Liver (tissue), 8 donors: ENCODE measurements at regions not wholly inside any gene's neighbourhood (a gene's known extent, or its start where the extent isn't known, plus 50 kb on each side); places are given as distances from the start of the nearest gene placed in this dataset.

Experiments
- DNase-seq: peaks from one replicate; pipeline ENCODE4 v3.0.0-alpha.2; 2017; ENCODE audit warnings: low spot score
- H3K27ac ChIP-seq, 2 donors: one replicate each; pipeline ENCODE4 v1.7.0; 2013; ENCODE audit warnings: inconsistent platforms in 2 of 2, low read length in 2 of 2, control low read depth in 1 of 2, low read depth in 1 of 2, mild to moderate bottlenecking in 1 of 2
- H3K27me3 ChIP-seq, 4 donors: one replicate each; pipeline versions ENCODE4 v1.6.1 to v1.7.0; 2013; ENCODE audit warnings: low read length in 3 of 4, inconsistent platforms in 1 of 4, mild to moderate bottlenecking in 1 of 4, moderate library complexity in 1 of 4; ENCODE audit not compliant: control insufficient read depth in 4 of 4, insufficient read depth in 4 of 4
- H3K36me3 ChIP-seq, 4 donors: one replicate each; pipeline versions ENCODE4 v1.6.1 to v1.7.0; 2013; ENCODE audit warnings: low read length in 3 of 4, mild to moderate bottlenecking in 3 of 4, low read depth in 1 of 4, moderate library complexity in 1 of 4; ENCODE audit not compliant: control insufficient read depth in 4 of 4, insufficient read depth in 3 of 4
- H3K4me1 ChIP-seq, 4 donors: one replicate each; pipeline versions ENCODE4 v1.6.1 to v1.7.0; 2013; ENCODE audit warnings: low read length in 3 of 4, mild to moderate bottlenecking in 3 of 4, moderate library complexity in 1 of 4; ENCODE audit not compliant: control insufficient read depth in 4 of 4, insufficient read depth in 4 of 4
- H3K4me3 ChIP-seq, 3 donors: one replicate each; pipeline versions ENCODE4 v1.6.1 to v1.7.0; 2013; ENCODE audit warnings: low read length in 3 of 3, control low read depth in 1 of 3, low read depth in 1 of 3, mild to moderate bottlenecking in 1 of 3
- H3K9ac ChIP-seq, 2 donors: one replicate each; pipeline ENCODE4 v1.7.0; 2013; ENCODE audit warnings: low read length in 2 of 2, mild to moderate bottlenecking in 2 of 2, moderate library complexity in 2 of 2, control low read depth in 1 of 2, low read depth in 1 of 2
- H3K9me3 ChIP-seq, 4 donors: one replicate each; pipeline versions ENCODE4 v1.6.1 to v1.7.0; 2013; ENCODE audit warnings: low read length in 3 of 4; ENCODE audit not compliant: control insufficient read depth in 4 of 4
- FOXA1 ChIP-seq: IDR thresholded peaks from 2 replicates; pipeline ENCODE4 v1.6.1; 2016; ENCODE audit warnings: antibody characterized with exemption
- FOXA2 ChIP-seq: IDR thresholded peaks from 2 replicates; pipeline ENCODE4 v1.6.1; 2016; ENCODE audit warnings: antibody characterized with exemption
- GABPA ChIP-seq, 2 donors: IDR thresholded peaks in 1 of 2; conservative IDR thresholded peaks in 1 of 2; 2 replicates each; pipeline ENCODE4 v1.6.1; 2016; ENCODE audit warnings: antibody characterized with exemption in 2 of 2, mild to moderate bottlenecking in 1 of 2, moderate library complexity in 1 of 2
- HNF4A ChIP-seq, 2 donors: conservative IDR thresholded peaks; 2 replicates each; pipeline ENCODE4 v1.6.1; 2016; ENCODE audit warnings: antibody characterized with exemption in 2 of 2, mild to moderate bottlenecking in 2 of 2
- HNF4G ChIP-seq: IDR thresholded peaks from 2 replicates; pipeline ENCODE4 v1.6.1; 2016; ENCODE audit warnings: antibody characterized with exemption
- JUND ChIP-seq, 2 donors: IDR thresholded peaks; 2 replicates each; pipeline ENCODE4 v1.6.1; 2016; ENCODE audit warnings: antibody characterized with exemption in 2 of 2
- NR2F2 ChIP-seq: IDR thresholded peaks from 2 replicates; pipeline ENCODE4 v1.6.1; 2016; ENCODE audit warnings: antibody characterized with exemption
- RAD21 ChIP-seq, 2 donors: IDR thresholded peaks; 2 replicates each; pipeline ENCODE4 v1.6.1; 2016; ENCODE audit warnings: antibody characterized with exemption in 2 of 2, mild to moderate bottlenecking in 2 of 2
- RXRA ChIP-seq, 2 donors: IDR thresholded peaks; 2 replicates each; pipeline ENCODE4 v1.6.1; 2017 to 2018; ENCODE audit warnings: antibody characterized with exemption in 2 of 2, mild to moderate bottlenecking in 1 of 2
- SP1 ChIP-seq: IDR thresholded peaks from 2 replicates; pipeline ENCODE4 v1.6.1; 2018; ENCODE audit warnings: antibody characterized with exemption, mild to moderate bottlenecking
- TAF1 ChIP-seq: conservative IDR thresholded peaks from 2 replicates; pipeline ENCODE4 v1.6.1; 2016; ENCODE audit warnings: antibody characterized with exemption, mild to moderate bottlenecking
- YY1 ChIP-seq: IDR thresholded peaks from 2 replicates; pipeline ENCODE4 v1.6.1; 2016; ENCODE audit warnings: antibody characterized with exemption, mild to moderate bottlenecking
- WGBS: extraction: QIAGEN DNeasy Blood & Tissue Kit; methylation state at CpG from one replicate; pipeline ENCODE4 v1.1.7; 2013; 5-methylcytosine and 5-hydroxymethylcytosine counted together
- TF ChIP-seq, protein P1 (sequence below): IDR thresholded peaks from 2 replicates; pipeline ENCODE4 v1.6.1; 2016; ENCODE audit warnings: antibody characterized with exemption
- TF ChIP-seq, protein P2 (sequence below): fragments of 150-350 bp; IDR thresholded peaks from 2 replicates; pipeline ENCODE4 v1.5.1; 2017; ENCODE audit warnings: improper control_type of control experiment, low read depth, low read length; ENCODE audit not compliant: missing input control
- TF ChIP-seq, protein P3 (sequence below): IDR thresholded peaks from 2 replicates; pipeline ENCODE4 v1.6.1; 2016; ENCODE audit warnings: antibody characterized with exemption
- TF ChIP-seq, protein P4 (sequence below): IDR thresholded peaks from 2 replicates; pipeline ENCODE4 v1.6.1; 2016; ENCODE audit warnings: antibody characterized with exemption
- TF ChIP-seq, protein P5 (sequence below): IDR thresholded peaks from 2 replicates; pipeline ENCODE4 v1.6.1; 2016; ENCODE audit warnings: antibody characterized with exemption, mild to moderate bottlenecking
- donor health status: healthy.
- donor health status: healthy.
- donor health status: healthy.
- donor health status: healthy.
- donor health status: healthy.

DNA sequence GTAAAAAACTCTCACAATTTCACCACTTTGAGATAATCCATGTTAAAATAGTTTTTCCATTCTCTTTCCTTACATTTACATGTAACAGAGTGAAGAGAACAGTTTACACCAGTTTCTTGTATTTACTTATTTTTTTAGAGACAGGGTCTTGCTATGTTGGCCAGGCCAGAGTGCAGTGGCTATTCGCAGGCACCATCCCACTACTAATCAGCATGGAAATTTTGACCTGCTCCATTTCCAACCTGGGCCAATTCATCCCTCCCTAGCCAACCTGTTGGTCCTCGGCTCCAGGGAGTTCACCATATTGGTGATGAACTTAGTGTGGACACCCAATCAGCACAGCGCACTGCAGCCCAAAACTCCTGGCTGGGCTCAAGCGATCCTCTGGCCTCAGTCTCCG lies 74.1 kb downstream of the LYZL2 start:
- H3K9ac ChIP-seq, result no peak overlapping the region
- H3K9me3 ChIP-seq, result no peaks in the 10 kb centered on the region
- DNase-seq, result no peak
- WGBS, result 97% methylated on average over 5 of the region's 5 CpGs
- no peaks in the 10 kb centered on the region for H3K36me3 ChIP-seq
- TF ChIP-seq HNF4G (no peak), NR2F2 (no peak), TAF1 (no peak), FOXA2 (no peak), HNF4A (conservative IDR thresholded peaks at IDR 0.05) (no peak), FOXA1 (no peak), GABPA (IDR thresholded peaks at IDR 0.05 in 1 of 2, conservative IDR thresholded peaks at IDR 0.05 in 1 of 2) (no peak), SP1 (no peak), RAD21 (IDR thresholded peaks at IDR 0.05) (no peak), JUND (IDR thresholded peaks at IDR 0.05) (no peak), RXRA (IDR thresholded peaks at IDR 0.05) (no peak)
- TF ChIP-seq, protein P1, sequence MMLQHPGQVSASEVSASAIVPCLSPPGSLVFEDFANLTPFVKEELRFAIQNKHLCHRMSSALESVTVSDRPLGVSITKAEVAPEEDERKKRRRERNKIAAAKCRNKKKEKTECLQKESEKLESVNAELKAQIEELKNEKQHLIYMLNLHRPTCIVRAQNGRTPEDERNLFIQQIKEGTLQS, result no peak
- TF ChIP-seq, protein P2, sequence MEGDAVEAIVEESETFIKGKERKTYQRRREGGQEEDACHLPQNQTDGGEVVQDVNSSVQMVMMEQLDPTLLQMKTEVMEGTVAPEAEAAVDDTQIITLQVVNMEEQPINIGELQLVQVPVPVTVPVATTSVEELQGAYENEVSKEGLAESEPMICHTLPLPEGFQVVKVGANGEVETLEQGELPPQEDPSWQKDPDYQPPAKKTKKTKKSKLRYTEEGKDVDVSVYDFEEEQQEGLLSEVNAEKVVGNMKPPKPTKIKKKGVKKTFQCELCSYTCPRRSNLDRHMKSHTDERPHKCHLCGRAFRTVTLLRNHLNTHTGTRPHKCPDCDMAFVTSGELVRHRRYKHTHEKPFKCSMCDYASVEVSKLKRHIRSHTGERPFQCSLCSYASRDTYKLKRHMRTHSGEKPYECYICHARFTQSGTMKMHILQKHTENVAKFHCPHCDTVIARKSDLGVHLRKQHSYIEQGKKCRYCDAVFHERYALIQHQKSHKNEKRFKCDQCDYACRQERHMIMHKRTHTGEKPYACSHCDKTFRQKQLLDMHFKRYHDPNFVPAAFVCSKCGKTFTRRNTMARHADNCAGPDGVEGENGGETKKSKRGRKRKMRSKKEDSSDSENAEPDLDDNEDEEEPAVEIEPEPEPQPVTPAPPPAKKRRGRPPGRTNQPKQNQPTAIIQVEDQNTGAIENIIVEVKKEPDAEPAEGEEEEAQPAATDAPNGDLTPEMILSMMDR, result no peak
- TF ChIP-seq, protein P3, sequence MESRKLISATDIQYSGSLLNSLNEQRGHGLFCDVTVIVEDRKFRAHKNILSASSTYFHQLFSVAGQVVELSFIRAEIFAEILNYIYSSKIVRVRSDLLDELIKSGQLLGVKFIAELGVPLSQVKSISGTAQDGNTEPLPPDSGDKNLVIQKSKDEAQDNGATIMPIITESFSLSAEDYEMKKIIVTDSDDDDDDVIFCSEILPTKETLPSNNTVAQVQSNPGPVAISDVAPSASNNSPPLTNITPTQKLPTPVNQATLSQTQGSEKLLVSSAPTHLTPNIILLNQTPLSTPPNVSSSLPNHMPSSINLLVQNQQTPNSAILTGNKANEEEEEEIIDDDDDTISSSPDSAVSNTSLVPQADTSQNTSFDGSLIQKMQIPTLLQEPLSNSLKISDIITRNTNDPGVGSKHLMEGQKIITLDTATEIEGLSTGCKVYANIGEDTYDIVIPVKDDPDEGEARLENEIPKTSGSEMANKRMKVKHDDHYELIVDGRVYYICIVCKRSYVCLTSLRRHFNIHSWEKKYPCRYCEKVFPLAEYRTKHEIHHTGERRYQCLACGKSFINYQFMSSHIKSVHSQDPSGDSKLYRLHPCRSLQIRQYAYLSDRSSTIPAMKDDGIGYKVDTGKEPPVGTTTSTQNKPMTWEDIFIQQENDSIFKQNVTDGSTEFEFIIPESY, result no peak
- TF ChIP-seq, protein P4, sequence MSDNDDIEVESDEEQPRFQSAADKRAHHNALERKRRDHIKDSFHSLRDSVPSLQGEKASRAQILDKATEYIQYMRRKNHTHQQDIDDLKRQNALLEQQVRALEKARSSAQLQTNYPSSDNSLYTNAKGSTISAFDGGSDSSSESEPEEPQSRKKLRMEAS, result no peak
- TF ChIP-seq, protein P5, sequence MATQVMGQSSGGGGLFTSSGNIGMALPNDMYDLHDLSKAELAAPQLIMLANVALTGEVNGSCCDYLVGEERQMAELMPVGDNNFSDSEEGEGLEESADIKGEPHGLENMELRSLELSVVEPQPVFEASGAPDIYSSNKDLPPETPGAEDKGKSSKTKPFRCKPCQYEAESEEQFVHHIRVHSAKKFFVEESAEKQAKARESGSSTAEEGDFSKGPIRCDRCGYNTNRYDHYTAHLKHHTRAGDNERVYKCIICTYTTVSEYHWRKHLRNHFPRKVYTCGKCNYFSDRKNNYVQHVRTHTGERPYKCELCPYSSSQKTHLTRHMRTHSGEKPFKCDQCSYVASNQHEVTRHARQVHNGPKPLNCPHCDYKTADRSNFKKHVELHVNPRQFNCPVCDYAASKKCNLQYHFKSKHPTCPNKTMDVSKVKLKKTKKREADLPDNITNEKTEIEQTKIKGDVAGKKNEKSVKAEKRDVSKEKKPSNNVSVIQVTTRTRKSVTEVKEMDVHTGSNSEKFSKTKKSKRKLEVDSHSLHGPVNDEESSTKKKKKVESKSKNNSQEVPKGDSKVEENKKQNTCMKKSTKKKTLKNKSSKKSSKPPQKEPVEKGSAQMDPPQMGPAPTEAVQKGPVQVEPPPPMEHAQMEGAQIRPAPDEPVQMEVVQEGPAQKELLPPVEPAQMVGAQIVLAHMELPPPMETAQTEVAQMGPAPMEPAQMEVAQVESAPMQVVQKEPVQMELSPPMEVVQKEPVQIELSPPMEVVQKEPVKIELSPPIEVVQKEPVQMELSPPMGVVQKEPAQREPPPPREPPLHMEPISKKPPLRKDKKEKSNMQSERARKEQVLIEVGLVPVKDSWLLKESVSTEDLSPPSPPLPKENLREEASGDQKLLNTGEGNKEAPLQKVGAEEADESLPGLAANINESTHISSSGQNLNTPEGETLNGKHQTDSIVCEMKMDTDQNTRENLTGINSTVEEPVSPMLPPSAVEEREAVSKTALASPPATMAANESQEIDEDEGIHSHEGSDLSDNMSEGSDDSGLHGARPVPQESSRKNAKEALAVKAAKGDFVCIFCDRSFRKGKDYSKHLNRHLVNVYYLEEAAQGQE, result no peak
- H3K27me3 ChIP-seq, result no peaks in the 10 kb centered on the region
- peaks cover 1 to 16% (median 9%) of the 10 kb centered on the region in 4 donors for H3K4me1 ChIP-seq
- H3K4me3 ChIP-seq, result no peak overlapping the region
- no peak overlapping the region for H3K27ac ChIP-seq

DNA sequence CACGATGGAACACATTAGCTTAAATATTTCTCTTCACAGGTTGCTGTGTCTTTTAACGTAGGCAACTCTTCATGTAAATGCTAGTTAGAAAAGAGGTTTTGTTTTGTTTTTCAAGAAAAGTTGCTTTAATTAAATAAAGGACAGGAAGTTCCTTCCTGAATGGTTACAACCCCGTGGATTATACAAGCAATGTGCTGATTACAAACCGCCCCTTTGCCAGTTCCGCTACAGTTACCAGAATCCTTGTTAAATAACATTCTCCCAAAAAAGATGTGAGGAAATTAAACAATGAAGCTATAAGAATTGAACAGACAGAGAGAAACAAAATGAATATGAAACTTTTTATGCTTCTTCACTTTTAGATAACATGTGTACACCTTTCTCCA lies 75.1 kb downstream of the LYZL2 start:
- Histone ChIP-seq H3K27me3 (no peaks in the 10 kb centered on the region), H3K36me3 (no peaks in the 10 kb centered on the region), H3K4me1 (peaks cover 1 to 16% (median 9%) of the 10 kb centered on the region in 4 donors), H3K4me3 (peak overlapping the region in 1 of 3 donors; percentile 40), H3K9me3 (no peaks in the 10 kb centered on the region), H3K27ac (peak overlapping the region; percentile 60 to 80), H3K9ac (peak overlapping the region in 1 of 2 donors; percentile 14)
- TF ChIP-seq NR2F2 (no peak), RAD21 (IDR thresholded peaks at IDR 0.05) (no peak), YY1 (no peak)
- 20% methylated on average over 5 of the region's 5 CpGs for WGBS
- no peak for DNase-seq
